Stimulated activated naive CD4-positive, alpha-beta T cell (primary cell): ENCODE measurements at regions not wholly inside any gene's neighbourhood (a gene's known extent, or its start where the extent isn't known, plus 50 kb on each side); places are given as distances from the start of the nearest gene placed in this dataset.

Experiments
- DNase-seq, 6 experiments: peaks; one replicate each; lab custom pipeline; 2025; lab: John Stamatoyannopoulos, UW

- no peak for DNase-seq
These were observed 155.6 kb upstream of the MKI67 start for GRCh38 chr10:128281861-128282260.

- no peak for DNase-seq
These were observed 160.0 kb upstream of the MKI67 start for GRCh38 chr10:128286141-128286761.

- no peak for DNase-seq
These were observed 160.7 kb upstream of the MKI67 start for GRCh38 chr10:128286762-128287500.

- DNase-seq, result no peak
These were observed 161.7 kb upstream of the MKI67 start for GRCh38 chr10:128287921-128288320.

- no peak for DNase-seq
These were observed 163.4 kb upstream of the MKI67 start for GRCh38 chr10:128289621-128290020.

GRCh38 chr10:128295003-128295402, 168.8 kb upstream of the MKI67 start:
- no peak for DNase-seq

- DNase-seq, result no peak
These were observed 170.2 kb upstream of the MKI67 start for GRCh38 chr10:128296253-128297007.

- no peak for DNase-seq
These were observed 171.6 kb upstream of the MKI67 start for GRCh38 chr10:128297709-128298378.

- no peak for DNase-seq
These were observed 172.4 kb upstream of the MKI67 start for GRCh38 chr10:128298587-128298986.

GRCh38 chr10:128300290-128300824, 174.1 kb upstream of the MKI67 start:
- DNase-seq, result no peak

GRCh38 chr10:128301051-128301450, 174.8 kb upstream of the MKI67 start:
- no peak for DNase-seq

GRCh38 chr10:128302808-128303207, 176.6 kb upstream of the MKI67 start:
- no peak for DNase-seq

GRCh38 chr10:128304271-128304670, 178.0 kb upstream of the MKI67 start:
- DNase-seq, result no peak

- no peak for DNase-seq
These were observed 179.6 kb upstream of the MKI67 start for GRCh38 chr10:128305601-128306345.

- no peak for DNase-seq
These were observed 180.3 kb upstream of the MKI67 start for GRCh38 chr10:128306535-128306934.

- no peak for DNase-seq
These were observed 180.7 kb upstream of the MKI67 start for GRCh38 chr10:128306966-128307365.

- DNase-seq, result no peak
These were observed 181.6 kb upstream of the MKI67 start for GRCh38 chr10:128307820-128308219.

- no peak for DNase-seq
These were observed 184.9 kb upstream of the MKI67 start for GRCh38 chr10:128310971-128311658.

GRCh38 chr10:128312250-128312649, 186.0 kb upstream of the MKI67 start:
- no peak for DNase-seq

GRCh38 chr10:128314686-128315085, 188.5 kb upstream of the MKI67 start:
- no peak for DNase-seq
